ENCODE measurements at regions not wholly inside any gene's neighbourhood (a gene's known extent, or its start where the extent isn't known, plus 50 kb on each side); places are given as distances from the start of the nearest gene placed in this dataset.

DNA sequence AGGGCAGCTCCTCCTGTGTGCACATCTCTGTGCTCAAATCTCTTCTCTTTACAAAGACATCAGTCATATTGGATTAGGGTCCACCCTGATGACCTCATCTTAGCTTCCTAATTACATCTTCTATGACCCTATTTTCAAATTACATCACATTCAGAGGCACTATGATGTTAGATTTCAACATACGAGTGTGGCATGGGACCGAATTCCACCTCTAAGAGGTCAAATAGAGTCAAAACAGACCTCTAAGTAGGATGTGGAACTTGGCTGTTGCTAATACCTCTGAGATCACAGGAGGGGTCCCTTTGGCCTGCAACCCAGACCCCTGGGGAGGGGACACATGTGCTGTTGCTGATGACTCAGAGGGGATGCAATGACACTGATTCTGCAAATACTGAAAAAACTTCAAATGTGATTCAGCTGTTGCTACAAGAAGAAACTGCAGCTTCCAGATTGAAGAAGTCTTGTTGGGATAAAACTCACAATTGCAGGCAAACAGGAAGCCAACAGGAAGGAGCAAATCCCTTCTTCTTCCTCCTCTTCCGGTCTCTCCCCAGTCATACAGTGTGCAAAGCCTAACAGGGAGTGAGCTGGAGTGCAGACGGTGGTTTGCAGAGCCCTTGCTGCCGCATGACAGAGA lies 216.2 kb downstream of the MYLK4 start:
- H3K36me3 ChIP-seq, result no peaks in the 10 kb centered on the region
- WGBS, 3 donors, result 62 to 65% (median 64%) methylated on average over 5 of the region's 5 CpGs
- H3K4me3 ChIP-seq, result no peak overlapping the region
- DNase-seq, result no peak
- intact Hi-C loops (cut with DNase I), result no loop called here
- no peaks in the 10 kb centered on the region for H3K27me3 ChIP-seq
- no peak overlapping the region for H3K27ac ChIP-seq
- no peaks in the 10 kb centered on the region for H3K9me3 ChIP-seq
- no peak for TF ChIP-seq CTCF (IDR thresholded peaks at IDR 0.05)
- TF ChIP-seq EP300 (IDR thresholded peaks at IDR 0.05), result no peak
- no peak for TF ChIP-seq POLR2A (IDR thresholded peaks at IDR 0.05)
- no peaks in the 10 kb centered on the region for H3K4me1 ChIP-seq (ENCODE audit: insufficient read depth)

DNA sequence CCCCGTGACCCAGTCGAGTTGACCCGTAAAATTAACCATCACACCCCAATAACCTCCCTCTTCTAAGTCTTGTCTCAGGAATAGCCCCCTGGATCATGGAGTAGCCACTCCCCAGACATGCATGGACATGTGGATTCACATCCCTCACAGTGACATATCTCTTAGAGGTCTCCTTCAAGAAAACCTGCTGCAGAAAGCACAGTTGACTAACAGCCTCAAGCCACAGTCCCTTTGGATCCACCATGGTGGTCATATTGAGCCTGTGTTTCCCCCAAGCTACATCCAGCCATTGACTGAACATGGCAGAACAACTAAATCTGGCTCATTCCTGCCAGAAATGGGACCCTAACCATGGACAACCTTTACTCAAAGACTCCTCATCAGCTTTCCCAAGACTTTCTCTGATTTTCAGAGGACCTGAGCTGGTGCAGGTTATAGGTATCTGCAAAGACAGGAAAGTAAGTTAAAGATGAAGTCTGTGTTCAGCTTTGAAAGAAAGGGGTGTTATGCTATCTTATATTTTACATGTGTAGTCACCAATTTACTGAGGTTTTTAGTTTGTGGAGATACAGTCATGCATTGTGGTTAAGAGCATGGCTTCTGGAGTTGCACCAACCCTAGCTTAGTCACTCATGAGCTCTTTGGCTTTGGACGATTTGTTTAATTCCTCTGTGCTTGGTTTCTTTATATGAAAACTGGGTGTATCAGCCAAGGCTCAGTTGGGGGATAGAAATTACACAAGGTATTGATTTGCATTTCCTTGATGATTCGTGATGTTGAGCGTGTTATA lies 219.1 kb downstream of the MYLK4 start:
- no peak for DNase-seq
- Histone ChIP-seq H3K27me3 (no peaks in the 10 kb centered on the region), H3K4me3 (no peak overlapping the region), H3K36me3 (no peaks in the 10 kb centered on the region), H3K4me1 (ENCODE audit: insufficient read depth) (no peaks in the 10 kb centered on the region), H3K27ac (no peak overlapping the region), H3K9me3 (no peaks in the 10 kb centered on the region)
- intact Hi-C loops (cut with DNase I), result no loop called here
- WGBS, 3 donors, result 77 to 85% (median 84%) methylated on average over 6 of the region's 6 CpGs
- TF ChIP-seq CTCF (IDR thresholded peaks at IDR 0.05) (no peak), POLR2A (IDR thresholded peaks at IDR 0.05) (no peak), EP300 (IDR thresholded peaks at IDR 0.05) (no peak)

DNA sequence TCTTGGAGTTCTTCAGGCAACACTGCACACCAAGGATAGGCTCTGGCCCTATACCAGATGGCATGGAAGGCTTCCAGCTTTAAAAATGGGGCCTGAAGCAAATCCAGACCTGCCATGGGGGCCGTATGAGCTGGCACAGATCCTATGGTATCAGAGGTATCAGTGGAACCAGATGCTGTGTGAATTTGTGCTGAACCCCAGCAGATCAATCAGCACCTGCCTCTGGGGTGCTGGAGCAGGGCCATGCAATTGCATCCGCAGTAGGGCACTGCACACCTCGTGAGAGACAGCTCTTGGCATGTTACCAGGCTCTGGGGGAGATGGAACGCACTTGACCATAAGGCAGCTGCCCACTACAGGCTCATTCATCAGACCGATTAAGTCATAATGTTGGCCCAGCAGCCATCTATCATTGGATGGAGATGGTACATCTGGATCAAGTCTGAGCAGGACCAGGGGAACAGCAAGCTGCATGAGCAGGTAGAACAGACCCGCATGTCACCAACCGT lies 221.5 kb downstream of the MYLK4 start:
- WGBS, 3 donors, result 57 to 60% (median 58%) methylated on average over 7 of the region's 7 CpGs
- intact Hi-C loops (cut with DNase I), result no loop called here
- DNase-seq, result no peak
- no peak overlapping the region for H3K4me3 ChIP-seq
- no peaks in the 10 kb centered on the region for H3K9me3 ChIP-seq
- no peaks in the 10 kb centered on the region for H3K27me3 ChIP-seq
- no peaks in the 10 kb centered on the region for H3K36me3 ChIP-seq
- TF ChIP-seq CTCF (IDR thresholded peaks at IDR 0.05), result no peak
- no peak for TF ChIP-seq EP300 (IDR thresholded peaks at IDR 0.05)
- TF ChIP-seq POLR2A (IDR thresholded peaks at IDR 0.05), result no peak
- H3K4me1 ChIP-seq (ENCODE audit: insufficient read depth), result no peaks in the 10 kb centered on the region
- no peak overlapping the region for H3K27ac ChIP-seq

DNA sequence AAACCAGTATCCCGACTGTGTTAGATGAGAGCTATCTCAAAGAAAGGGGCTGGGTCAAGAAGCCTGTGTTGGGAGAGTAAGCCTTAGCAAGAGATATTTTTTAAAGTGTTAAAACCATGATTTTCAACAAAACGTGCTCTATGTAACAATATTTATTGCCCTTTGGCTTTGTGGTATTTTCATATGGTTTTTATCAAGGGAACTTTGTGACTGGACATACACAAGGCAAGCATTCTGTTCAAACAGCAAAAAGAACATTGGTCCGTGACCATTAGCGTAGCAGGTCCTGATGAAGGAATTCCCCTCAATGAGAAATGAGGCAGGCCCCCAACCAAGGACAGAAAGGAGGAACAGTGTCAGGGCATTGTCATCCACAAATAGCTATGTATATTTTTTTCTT lies 222.6 kb downstream of the MYLK4 start:
- intact Hi-C loops (cut with DNase I), result no loop called here
- 12 to 30% (median 13%) methylated on average over 4 of the region's 4 CpGs for whole genome bisulfite sequencing, 3 donors
- no peaks in the 10 kb centered on the region for H3K27me3 ChIP-seq
- H3K4me1 ChIP-seq (ENCODE audit: insufficient read depth), result no peaks in the 10 kb centered on the region
- no peaks in the 10 kb centered on the region for H3K36me3 ChIP-seq
- H3K4me3 ChIP-seq, result no peak overlapping the region
- TF ChIP-seq EP300 (IDR thresholded peaks at IDR 0.05) (no peak), CTCF (IDR thresholded peaks at IDR 0.05) (no peak), POLR2A (IDR thresholded peaks at IDR 0.05) (no peak)
- H3K9me3 ChIP-seq, result no peaks in the 10 kb centered on the region
- no peak overlapping the region for H3K27ac ChIP-seq
- no peak for DNase-seq
